Cardiac muscle cell (in vitro differentiated cells and primary cell): ENCODE measurements at regions not wholly inside any gene's neighbourhood (a gene's known extent, or its start where the extent isn't known, plus 50 kb on each side); places are given as distances from the start of the nearest gene placed in this dataset.
"Not testable (repeated sequence)": the region's sequence is repeated elsewhere in the genome, so short reads cannot be mapped to it uniquely, and the experiment has no call there.

Source experiments
- DNase-seq, 2 donors: peaks; one replicate each; pipeline versions ENCODE4 v3.0.0 to v3.0.0-alpha.2; 2010 to 2017; ENCODE audit warnings: low read depth in 1 of 2, low spot score in 1 of 2
- H3K27ac ChIP-seq: fragments of 200-600 bp; sonication (generic); 2 replicates; pipeline ENCODE4 v1.5.1; 2016
- H3K27me3 ChIP-seq: fragments of 200-600 bp; sonication (generic); 2 replicates; pipeline ENCODE4 v1.6.0; 2016; ENCODE audit warnings: control low read depth
- H3K36me3 ChIP-seq: fragments of 200-600 bp; sonication (generic); 2 replicates; pipeline ENCODE4 v1.5.1; 2016; ENCODE audit warnings: control low read depth
- H3K4me1 ChIP-seq: fragments of 200-600 bp; sonication (generic); 2 replicates; pipeline ENCODE4 v1.8.1; 2017; ENCODE audit warnings: low read depth, mild to moderate bottlenecking, mixed run types
- H3K4me3 ChIP-seq: fragments of 200-600 bp; sonication (generic); 2 replicates; pipeline ENCODE4 v1.5.1; 2016; ENCODE audit warnings: mild to moderate bottlenecking
- H3K9me3 ChIP-seq: fragments of 200-600 bp; sonication (generic); 2 replicates; pipeline ENCODE4 v1.5.1; 2017; ENCODE audit warnings: low read depth, mild to moderate bottlenecking, control low read depth
- CTCF ChIP-seq: IDR thresholded peaks from 2 replicates; pipeline ENCODE4 v1.5.1; 2012; ENCODE audit warnings: low read depth, mild to moderate bottlenecking, low read length

- Histone ChIP-seq H3K27me3 (no peaks in the 10 kb centered on the region), H3K36me3 (no peaks in the 10 kb centered on the region), H3K27ac (no peak overlapping the region), H3K9me3 (no peaks in the 10 kb centered on the region), H3K4me1 (peaks cover 6% of the 10 kb centered on the region), H3K4me3 (no peak overlapping the region)
- TF ChIP-seq CTCF, result no peak
- DNase-seq, result peak in 1 of 2 donors; percentile 41
Measured at GRCh38 chr7:93804726-93805125, 85.8 kb downstream of the TFPI2 start.

- no peaks in the 10 kb centered on the region for H3K9me3 ChIP-seq
- peak; percentile 63 for TF ChIP-seq CTCF
- peaks cover 4% of the 10 kb centered on the region for H3K4me1 ChIP-seq
- DNase-seq, result peak; percentile 19 to 55
- no peak overlapping the region for H3K4me3 ChIP-seq
- no peaks in the 10 kb centered on the region for H3K36me3 ChIP-seq
- no peaks in the 10 kb centered on the region for H3K27me3 ChIP-seq
- H3K27ac ChIP-seq, result no peak overlapping the region
Measured at GRCh38 chr7:93799750-93800357, 90.7 kb downstream of the TFPI2 start.

GRCh38 chr7:93793084-93793697, 97.4 kb downstream of the TFPI2 start:
- DNase-seq, H3K27me3 ChIP-seq, H3K27ac ChIP-seq, H3K4me3 ChIP-seq, H3K4me1 ChIP-seq, H3K36me3 ChIP-seq, H3K9me3 ChIP-seq: not testable (repeated sequence)

GRCh38 chr7:93779115-93779514, 111.4 kb downstream of the TFPI2 start:
- TF ChIP-seq CTCF, result no peak
- no peaks in the 10 kb centered on the region for H3K36me3 ChIP-seq
- peak in 1 of 2 donors; percentile 23 for DNase-seq
- H3K27me3 ChIP-seq, result no peaks in the 10 kb centered on the region
- H3K27ac ChIP-seq, result no peak overlapping the region
- H3K4me1 ChIP-seq, result no peaks in the 10 kb centered on the region
- no peaks in the 10 kb centered on the region for H3K9me3 ChIP-seq
- no peak overlapping the region for H3K4me3 ChIP-seq

GRCh38 chr7:93778384-93778783, 112.2 kb downstream of the TFPI2 start:
- H3K36me3 ChIP-seq, result no peaks in the 10 kb centered on the region
- H3K27me3 ChIP-seq, result no peaks in the 10 kb centered on the region
- no peak for DNase-seq
- H3K27ac ChIP-seq, result no peak overlapping the region
- no peaks in the 10 kb centered on the region for H3K4me1 ChIP-seq
- no peak overlapping the region for H3K4me3 ChIP-seq
- no peak for TF ChIP-seq CTCF
- H3K9me3 ChIP-seq, result no peaks in the 10 kb centered on the region

- DNase-seq, result no peak
- no peaks in the 10 kb centered on the region for H3K4me1 ChIP-seq
Measured at GRCh38 chr7:93773446-93773845, 117.1 kb downstream of the TFPI2 start.

More at GRCh38 chr7:93773446-93773845, 117.1 kb downstream of the TFPI2 start:
- H3K27ac ChIP-seq, result no peak overlapping the region
- no peak for TF ChIP-seq CTCF
- H3K27me3 ChIP-seq, result no peaks in the 10 kb centered on the region
- H3K36me3 ChIP-seq, result no peaks in the 10 kb centered on the region
- no peak overlapping the region for H3K4me3 ChIP-seq
- H3K9me3 ChIP-seq, result no peaks in the 10 kb centered on the region
